ENCODE measurements at regions not wholly inside any gene's neighbourhood (a gene's known extent, or its start where the extent isn't known, plus 50 kb on each side); places are given as distances from the start of the nearest gene placed in this dataset.

DNA sequence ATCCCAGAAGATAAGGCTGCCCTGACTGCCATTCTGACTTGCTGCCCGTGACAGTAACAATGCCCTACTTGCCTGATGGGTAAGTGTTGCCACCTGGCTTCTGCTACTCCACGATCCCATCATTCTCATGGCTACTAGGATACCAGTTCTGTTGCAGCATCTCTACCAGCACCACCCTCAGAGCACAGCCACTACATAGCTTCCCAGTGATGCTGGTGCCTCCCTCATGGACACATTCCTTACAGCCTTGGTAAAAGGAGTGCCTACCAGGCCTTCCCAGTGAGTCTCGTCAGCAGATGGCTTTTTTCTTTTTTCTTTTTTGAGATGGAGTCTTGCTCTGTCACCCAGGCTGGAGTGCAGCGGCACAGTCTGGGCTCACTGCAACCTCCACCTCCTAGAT lies 84.4 kb upstream of the CMKLR1 start:
- TF ChIP-seq, protein P1, sequence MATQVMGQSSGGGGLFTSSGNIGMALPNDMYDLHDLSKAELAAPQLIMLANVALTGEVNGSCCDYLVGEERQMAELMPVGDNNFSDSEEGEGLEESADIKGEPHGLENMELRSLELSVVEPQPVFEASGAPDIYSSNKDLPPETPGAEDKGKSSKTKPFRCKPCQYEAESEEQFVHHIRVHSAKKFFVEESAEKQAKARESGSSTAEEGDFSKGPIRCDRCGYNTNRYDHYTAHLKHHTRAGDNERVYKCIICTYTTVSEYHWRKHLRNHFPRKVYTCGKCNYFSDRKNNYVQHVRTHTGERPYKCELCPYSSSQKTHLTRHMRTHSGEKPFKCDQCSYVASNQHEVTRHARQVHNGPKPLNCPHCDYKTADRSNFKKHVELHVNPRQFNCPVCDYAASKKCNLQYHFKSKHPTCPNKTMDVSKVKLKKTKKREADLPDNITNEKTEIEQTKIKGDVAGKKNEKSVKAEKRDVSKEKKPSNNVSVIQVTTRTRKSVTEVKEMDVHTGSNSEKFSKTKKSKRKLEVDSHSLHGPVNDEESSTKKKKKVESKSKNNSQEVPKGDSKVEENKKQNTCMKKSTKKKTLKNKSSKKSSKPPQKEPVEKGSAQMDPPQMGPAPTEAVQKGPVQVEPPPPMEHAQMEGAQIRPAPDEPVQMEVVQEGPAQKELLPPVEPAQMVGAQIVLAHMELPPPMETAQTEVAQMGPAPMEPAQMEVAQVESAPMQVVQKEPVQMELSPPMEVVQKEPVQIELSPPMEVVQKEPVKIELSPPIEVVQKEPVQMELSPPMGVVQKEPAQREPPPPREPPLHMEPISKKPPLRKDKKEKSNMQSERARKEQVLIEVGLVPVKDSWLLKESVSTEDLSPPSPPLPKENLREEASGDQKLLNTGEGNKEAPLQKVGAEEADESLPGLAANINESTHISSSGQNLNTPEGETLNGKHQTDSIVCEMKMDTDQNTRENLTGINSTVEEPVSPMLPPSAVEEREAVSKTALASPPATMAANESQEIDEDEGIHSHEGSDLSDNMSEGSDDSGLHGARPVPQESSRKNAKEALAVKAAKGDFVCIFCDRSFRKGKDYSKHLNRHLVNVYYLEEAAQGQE (IDR thresholded peaks at IDR 0.05; ENCODE audit: insufficient read depth in 1 of 2, low read depth in 2 of 2, low read length in 1 of 2) = no peak
- TF ChIP-seq, protein P2, sequence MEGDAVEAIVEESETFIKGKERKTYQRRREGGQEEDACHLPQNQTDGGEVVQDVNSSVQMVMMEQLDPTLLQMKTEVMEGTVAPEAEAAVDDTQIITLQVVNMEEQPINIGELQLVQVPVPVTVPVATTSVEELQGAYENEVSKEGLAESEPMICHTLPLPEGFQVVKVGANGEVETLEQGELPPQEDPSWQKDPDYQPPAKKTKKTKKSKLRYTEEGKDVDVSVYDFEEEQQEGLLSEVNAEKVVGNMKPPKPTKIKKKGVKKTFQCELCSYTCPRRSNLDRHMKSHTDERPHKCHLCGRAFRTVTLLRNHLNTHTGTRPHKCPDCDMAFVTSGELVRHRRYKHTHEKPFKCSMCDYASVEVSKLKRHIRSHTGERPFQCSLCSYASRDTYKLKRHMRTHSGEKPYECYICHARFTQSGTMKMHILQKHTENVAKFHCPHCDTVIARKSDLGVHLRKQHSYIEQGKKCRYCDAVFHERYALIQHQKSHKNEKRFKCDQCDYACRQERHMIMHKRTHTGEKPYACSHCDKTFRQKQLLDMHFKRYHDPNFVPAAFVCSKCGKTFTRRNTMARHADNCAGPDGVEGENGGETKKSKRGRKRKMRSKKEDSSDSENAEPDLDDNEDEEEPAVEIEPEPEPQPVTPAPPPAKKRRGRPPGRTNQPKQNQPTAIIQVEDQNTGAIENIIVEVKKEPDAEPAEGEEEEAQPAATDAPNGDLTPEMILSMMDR (IDR thresholded peaks at IDR 0.05) = no peak
- TF ChIP-seq POLR2AphosphoS5 (IDR thresholded peaks at IDR 0.05; ENCODE audit: low read depth, low read length) (no peak), TCF7L2 (IDR thresholded peaks at IDR 0.05; ENCODE audit: low read depth, low read length) (no peak)
